Stimulated activated CD4-positive, alpha-beta T cell treated with anti-CD3 and anti-CD28 coated beads, Interleukin-4, amount 100 ng/mL, for 48 hours (primary cell): ENCODE measurements at regions not wholly inside any gene's neighbourhood (a gene's known extent, or its start where the extent isn't known, plus 50 kb on each side); places are given as distances from the start of the nearest gene placed in this dataset.
A peak's percentile ranks its signal among the peaks of the same experiment; 100 is the strongest.
"Not testable (repeated sequence)": the region's sequence is repeated elsewhere in the genome, so short reads cannot be mapped to it uniquely, and the experiment has no call there.

Experiments
- DNase-seq, 2 donors: peaks; one replicate each; pipeline ENCODE4 v3.0.0-alpha.2; 2020; ENCODE audit warnings: low read depth in 2 of 2

GRCh38 chr10:29725927-29726326 is 91.2 kb upstream of the SVIL start:
- DNase-seq, result not testable (repeated sequence)

DNA sequence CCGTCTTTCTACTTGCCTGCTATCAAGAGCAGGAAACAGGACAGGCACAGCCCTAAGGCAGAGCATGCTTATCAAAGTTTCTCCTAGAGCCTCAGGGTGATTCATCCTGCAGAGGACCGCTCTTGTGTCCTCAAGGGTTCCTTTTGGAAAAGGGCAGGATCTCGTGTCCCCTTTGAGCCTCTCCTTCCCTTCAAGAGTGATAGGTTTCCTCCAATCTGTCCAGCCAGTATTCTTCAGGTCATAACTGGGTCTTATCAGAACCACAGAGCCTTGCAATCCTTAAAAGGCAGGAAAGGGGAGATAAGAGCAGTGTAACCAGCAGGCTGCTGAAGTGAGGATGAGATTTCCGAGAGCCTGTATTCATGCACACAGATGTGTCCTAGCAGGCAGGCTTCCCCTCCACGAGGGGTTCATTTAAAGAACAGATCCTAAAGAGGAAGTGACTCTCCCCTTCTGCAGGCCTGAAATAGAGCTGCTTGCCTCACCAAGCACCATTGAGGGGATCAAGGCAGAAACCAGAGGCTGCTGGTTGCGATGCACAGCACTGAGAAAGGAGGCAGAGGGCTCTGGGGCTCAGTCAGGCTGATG is 90.5 kb upstream of the SVIL start:
- DNase-seq, result no peak

DNA sequence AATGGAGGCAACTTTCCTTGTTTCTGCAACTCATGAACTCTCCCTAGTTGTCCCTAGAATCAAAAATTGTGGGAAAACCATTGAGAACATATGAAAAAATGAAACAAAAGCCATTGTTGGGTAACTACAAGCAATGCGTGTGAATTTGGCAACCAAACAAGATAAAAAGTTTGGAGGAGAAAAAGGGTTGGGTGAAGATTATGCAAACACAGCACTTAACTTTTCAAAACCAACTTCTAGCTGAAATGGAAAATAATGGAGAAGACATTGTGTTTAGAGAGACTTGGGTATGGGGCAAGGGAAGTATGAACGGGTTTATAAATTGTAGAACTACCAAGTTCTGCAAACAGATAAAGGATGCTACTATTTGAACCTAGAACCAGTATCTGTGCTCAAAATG is 89.0 kb upstream of the SVIL start:
- DNase-seq, result no peak

- no peak for DNase-seq
Measured at GRCh38 chr10:29722777-29723176, 88.0 kb upstream of the SVIL start.

- DNase-seq, result no peak
Measured at GRCh38 chr10:29720149-29720548, 85.4 kb upstream of the SVIL start.

- DNase-seq, result no peak
Measured at GRCh38 chr10:29719281-29719675, 84.5 kb upstream of the SVIL start.

DNA sequence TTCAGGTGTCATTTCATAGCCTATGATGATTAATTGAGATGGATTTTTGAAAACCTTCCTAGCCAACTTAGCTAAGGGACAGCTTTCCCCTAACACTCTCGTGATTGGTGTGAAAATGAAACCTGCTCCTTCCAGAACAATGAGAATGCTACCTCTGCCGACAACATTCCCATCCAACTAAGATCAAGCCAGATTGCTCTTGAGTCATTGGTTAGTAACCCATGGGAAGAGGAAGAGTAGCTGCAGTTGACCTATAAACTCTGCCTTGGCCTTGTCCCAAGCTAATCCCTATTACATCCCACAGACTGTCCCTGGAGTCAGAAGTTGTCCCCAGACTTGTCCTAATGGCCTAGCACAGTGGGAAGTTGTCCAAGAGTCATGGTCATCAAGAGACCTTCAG is 80.5 kb upstream of the SVIL start:
- no peak for DNase-seq

DNA sequence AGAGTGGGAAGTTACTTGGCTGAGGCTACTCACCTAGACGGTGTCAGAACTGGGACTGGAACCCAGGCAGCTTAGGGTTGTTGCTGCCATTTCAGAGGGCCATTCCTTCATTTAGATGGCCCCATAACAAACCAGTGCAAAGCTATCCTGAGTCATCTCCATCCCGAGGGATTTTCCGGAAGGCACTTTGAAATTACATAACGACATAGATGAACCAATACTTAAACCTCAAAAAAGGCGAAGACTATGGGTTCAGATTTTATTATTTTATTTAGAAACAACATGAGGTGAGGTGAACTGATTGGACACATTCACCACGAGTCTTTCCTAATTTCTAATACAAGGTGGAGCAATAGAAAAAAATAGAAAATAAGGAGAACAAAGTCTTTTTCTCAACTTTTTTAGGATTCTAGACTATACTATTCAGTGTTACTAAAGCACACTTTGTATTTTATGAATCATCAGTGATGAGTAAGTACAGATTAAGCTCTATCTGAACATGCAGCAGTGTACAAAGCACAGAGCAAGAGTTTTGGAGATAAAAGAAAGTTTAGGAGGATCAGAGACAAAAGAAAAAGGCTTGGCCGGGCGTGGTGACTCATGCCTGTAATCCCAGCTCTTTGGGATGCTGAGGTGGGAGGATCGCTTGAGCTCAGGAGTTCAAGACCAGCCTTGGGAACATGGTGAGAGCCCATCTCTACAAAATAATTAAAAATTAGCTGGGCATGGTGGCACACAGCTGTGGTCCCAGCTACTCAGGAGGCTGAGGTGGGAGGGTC is 79.5 kb upstream of the SVIL start:
- DNase-seq, result no peak

DNA sequence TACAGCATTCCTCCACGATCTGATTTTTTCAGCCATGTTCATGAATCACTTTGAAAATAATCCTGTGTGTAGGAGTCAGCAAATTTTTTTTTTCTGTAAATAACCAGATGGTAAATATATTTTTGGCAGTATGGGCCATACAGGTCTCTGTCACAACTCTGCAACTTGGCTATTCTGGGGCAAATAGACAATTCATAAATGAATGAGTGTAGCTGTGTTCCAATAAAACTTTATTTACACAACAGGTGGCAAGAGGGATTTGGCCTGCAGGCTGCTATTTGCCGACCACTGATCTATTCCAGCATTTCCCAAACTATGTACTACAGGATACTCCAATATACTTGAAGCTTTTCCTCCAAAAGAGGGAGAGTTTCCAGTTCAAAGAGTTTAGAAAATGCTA is 78.7 kb upstream of the SVIL start:
- DNase-seq, result no peak

DNA sequence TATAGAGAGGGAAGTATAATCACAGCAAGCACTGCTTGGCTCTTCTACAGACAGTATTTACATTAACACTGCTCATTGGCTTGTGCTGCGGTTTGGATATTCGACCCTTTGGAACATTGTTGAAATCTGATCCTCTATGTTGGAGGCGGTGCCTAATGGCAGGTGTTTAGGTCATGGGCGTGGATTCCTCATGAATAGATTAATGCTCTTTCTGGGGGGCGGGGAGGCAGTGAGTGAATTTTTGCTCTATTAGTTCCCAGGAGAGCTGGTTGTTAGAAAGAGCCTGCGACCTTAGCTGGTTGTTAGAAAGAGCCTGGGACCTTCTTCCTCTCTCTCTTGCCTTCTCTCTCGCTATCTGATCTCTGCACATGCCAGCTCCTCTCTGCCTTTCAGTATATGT is 77.3 kb upstream of the SVIL start:
- no peak for DNase-seq

GRCh38 chr10:29710128-29710527 is 75.4 kb upstream of the SVIL start:
- no peak for DNase-seq

- DNase-seq, result no peak
Measured at GRCh38 chr10:29709484-29710002, 74.8 kb upstream of the SVIL start.

GRCh38 chr10:29703271-29703670 is 68.5 kb upstream of the SVIL start:
- DNase-seq, result no peak

DNA sequence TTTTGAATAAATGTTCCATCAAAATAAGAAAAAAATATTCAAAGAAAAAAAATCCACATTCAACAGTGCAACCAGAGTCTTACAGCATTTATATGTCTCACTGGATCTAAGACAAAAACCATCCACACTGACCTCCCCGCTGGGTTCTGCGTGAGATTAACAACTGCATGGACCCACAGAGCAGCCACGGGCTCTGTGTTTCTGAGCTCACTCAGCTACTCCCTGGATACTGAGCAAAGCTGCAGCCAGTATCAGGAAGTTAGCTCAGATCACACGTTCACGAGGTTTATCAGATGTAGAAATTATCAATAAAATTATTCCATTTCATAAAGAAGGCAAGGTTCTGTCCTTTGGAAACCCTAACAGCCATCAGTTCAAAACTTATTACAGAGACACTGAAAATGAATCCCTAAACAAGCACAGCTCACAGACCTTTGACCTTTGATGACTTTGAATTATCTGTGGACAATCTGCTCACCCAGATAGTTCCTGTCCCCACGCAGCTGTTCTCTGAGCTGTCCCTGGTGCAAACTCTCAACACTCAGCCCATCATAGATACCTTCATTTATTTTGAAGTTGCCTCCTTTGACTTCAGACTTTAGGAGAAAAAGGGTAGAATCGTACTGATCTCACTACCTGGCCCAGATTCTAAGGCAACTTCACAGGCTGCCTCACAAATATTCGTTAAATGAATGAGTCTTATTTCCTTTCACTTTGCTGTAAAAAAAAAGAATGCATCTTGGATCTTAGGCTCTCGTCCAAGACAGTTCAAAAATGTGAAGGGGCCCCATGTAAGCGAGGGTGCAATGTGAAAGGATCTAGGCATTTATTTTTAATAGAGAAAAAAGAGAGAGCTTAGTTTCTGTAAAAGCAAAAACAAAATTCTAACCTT is 67.7 kb upstream of the SVIL start:
- no peak for DNase-seq

- DNase-seq, result no peak
Measured at GRCh38 chr10:29701306-29701705, 66.5 kb upstream of the SVIL start.

- DNase-seq, result no peak
Measured at GRCh38 chr10:29699621-29700020, 64.8 kb upstream of the SVIL start.

GRCh38 chr10:29698773-29699490 is 64.2 kb upstream of the SVIL start:
- DNase-seq, result no peak

DNA sequence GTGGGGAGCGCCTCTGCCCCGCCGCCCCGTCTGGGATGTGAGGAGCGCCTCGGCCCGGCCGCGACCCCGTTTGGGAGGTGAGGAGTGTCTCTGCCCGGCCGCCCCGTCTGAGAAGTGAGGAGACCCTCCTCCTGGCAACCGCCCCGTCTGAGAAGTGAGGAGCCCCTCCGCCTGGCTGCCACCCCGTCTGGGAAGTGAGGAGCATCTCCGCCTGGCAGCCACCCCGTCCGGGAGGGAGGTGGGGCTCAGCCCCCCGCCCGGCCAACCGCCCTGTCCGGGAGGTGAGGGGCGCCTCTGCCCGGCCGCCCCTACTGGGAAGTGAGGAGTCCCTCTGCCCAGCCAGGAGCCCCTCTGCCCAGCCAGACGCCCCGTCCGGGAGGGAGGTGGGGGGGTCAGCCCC is 61.8 kb upstream of the SVIL start:
- not testable (repeated sequence) for DNase-seq

- no peak for DNase-seq
Measured at GRCh38 chr10:29694121-29694520, 59.4 kb upstream of the SVIL start.

- DNase-seq, result no peak
Measured at GRCh38 chr10:29692121-29692539, 57.4 kb upstream of the SVIL start.

- no peak for DNase-seq
Measured at GRCh38 chr10:29691564-29692072, 56.8 kb upstream of the SVIL start.

DNA sequence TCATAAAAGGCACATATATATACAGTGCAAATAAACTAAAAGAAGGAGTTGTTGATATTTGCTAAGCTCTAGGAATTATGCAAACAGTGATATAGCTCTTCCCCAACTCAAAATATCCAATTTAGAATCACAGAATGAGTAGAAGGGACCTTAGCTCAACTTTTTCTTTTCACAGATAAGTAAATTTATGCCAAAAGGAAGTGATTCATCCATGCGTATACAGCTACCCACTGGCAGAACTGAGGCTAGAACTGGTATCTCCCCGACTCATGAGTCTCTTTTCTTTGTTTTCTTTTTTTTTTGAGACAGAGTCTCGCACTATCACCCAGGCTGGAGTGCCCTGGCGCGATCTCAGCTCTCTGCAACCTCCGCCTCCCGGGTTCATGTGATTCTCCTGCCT is 54.2 kb upstream of the SVIL start:
- peak in 1 of 2 donors; percentile 8 for DNase-seq
